Parathyroid adenoma (tissue), 2 donors: ENCODE measurements at regions not wholly inside any gene's neighbourhood (a gene's known extent, or its start where the extent isn't known, plus 50 kb on each side); places are given as distances from the start of the nearest gene placed in this dataset.

ENCODE experiments used
- H2AFZ ChIP-seq: fragments of 300-600 bp; sonication (generic); one replicate; pipeline ENCODE4 v1.7.0; 2017; ENCODE audit warnings: antibody characterized with exemption, mild to moderate bottlenecking
- H3K27ac ChIP-seq: fragments of 300-600 bp; sonication (generic); one replicate; pipeline ENCODE4 v1.7.0; 2017
- H3K27me3 ChIP-seq: fragments of 300-600 bp; sonication (generic); one replicate; pipeline ENCODE4 v1.7.0; 2017; ENCODE audit warnings: low read length; ENCODE audit not compliant: control insufficient read depth, insufficient read depth
- H3K36me3 ChIP-seq: fragments of 300-600 bp; sonication (generic); one replicate; pipeline ENCODE4 v1.7.0; 2017; ENCODE audit warnings: low read length; ENCODE audit not compliant: control insufficient read depth, insufficient read depth
- H3K4me1 ChIP-seq: fragments of 300-600 bp; sonication (generic); one replicate; pipeline ENCODE4 v1.7.0; 2017; ENCODE audit warnings: control low read depth
- H3K4me2 ChIP-seq: fragments of 300-600 bp; sonication (generic); one replicate; pipeline ENCODE4 v1.7.0; 2017; ENCODE audit warnings: low read length
- H3K4me3 ChIP-seq: fragments of 300-600 bp; sonication (generic); one replicate; pipeline ENCODE4 v1.7.0; 2017; ENCODE audit warnings: low read depth, low read length
- H3K79me2 ChIP-seq: fragments of 300-600 bp; sonication (generic); one replicate; pipeline ENCODE4 v1.7.0; 2017; ENCODE audit warnings: control low read depth
- H3K9ac ChIP-seq: fragments of 300-600 bp; sonication (generic); one replicate; pipeline ENCODE4 v1.7.0; 2017; ENCODE audit warnings: mild to moderate bottlenecking
- H3K9me3 ChIP-seq: fragments of 300-600 bp; sonication (generic); one replicate; pipeline ENCODE4 v1.7.0; 2017; ENCODE audit warnings: low read length; ENCODE audit not compliant: control insufficient read depth
- CTCF ChIP-seq: fragments of 300-600 bp; sonication (generic); IDR thresholded peaks from one replicate; pipeline ENCODE4 v1.7.0; 2017; ENCODE audit warnings: antibody characterized with exemption, mild to moderate bottlenecking
- donor health status: primary hyperparathyroidism.

- Histone ChIP-seq H3K4me3 (no peak overlapping the region), H3K4me1 (no peaks in the 10 kb centered on the region), H3K9ac (no peak overlapping the region), H3K79me2 (no peaks in the 10 kb centered on the region), H3K27me3 (no peaks in the 10 kb centered on the region), H3K9me3 (no peaks in the 10 kb centered on the region), H3K27ac (no peak overlapping the region), H2AFZ (no peak overlapping the region), H3K36me3 (no peaks in the 10 kb centered on the region), H3K4me2 (no peak overlapping the region)
- no peak for TF ChIP-seq CTCF
These were observed 983.1 kb downstream of the TLE4 start for GRCh38 chr9:80554856-80555255.

GRCh38 chr9:80554301-80554700, 982.5 kb downstream of the TLE4 start:
- Histone ChIP-seq H3K27me3 (no peaks in the 10 kb centered on the region), H3K27ac (no peak overlapping the region), H3K36me3 (no peaks in the 10 kb centered on the region), H2AFZ (no peak overlapping the region), H3K4me2 (no peak overlapping the region), H3K4me3 (no peak overlapping the region), H3K4me1 (no peaks in the 10 kb centered on the region), H3K9ac (no peak overlapping the region), H3K9me3 (no peaks in the 10 kb centered on the region), H3K79me2 (no peaks in the 10 kb centered on the region)
- TF ChIP-seq CTCF: no peak

GRCh38 chr9:80552931-80553330, 981.2 kb downstream of the TLE4 start:
- H3K4me3 ChIP-seq: no peak overlapping the region
- no peaks in the 10 kb centered on the region for H3K27me3 ChIP-seq
- no peaks in the 10 kb centered on the region for H3K36me3 ChIP-seq
- no peak overlapping the region for H3K27ac ChIP-seq
- H3K4me1 ChIP-seq: no peaks in the 10 kb centered on the region
- no peak overlapping the region for H3K4me2 ChIP-seq
- no peaks in the 10 kb centered on the region for H3K9me3 ChIP-seq
- no peak overlapping the region for H3K9ac ChIP-seq
- TF ChIP-seq CTCF: no peak
- no peaks in the 10 kb centered on the region for H3K79me2 ChIP-seq
- H2AFZ ChIP-seq: no peak overlapping the region

GRCh38 chr9:80550181-80550580, 978.4 kb downstream of the TLE4 start:
- Histone ChIP-seq H3K27ac (no peak overlapping the region), H3K4me1 (no peaks in the 10 kb centered on the region), H3K27me3 (no peaks in the 10 kb centered on the region), H3K9ac (no peak overlapping the region), H3K9me3 (no peaks in the 10 kb centered on the region), H3K36me3 (no peaks in the 10 kb centered on the region), H3K79me2 (no peaks in the 10 kb centered on the region), H3K4me2 (no peak overlapping the region), H3K4me3 (no peak overlapping the region), H2AFZ (no peak overlapping the region)
- no peak for TF ChIP-seq CTCF

- no peak for TF ChIP-seq CTCF
- Histone ChIP-seq H3K36me3 (no peaks in the 10 kb centered on the region), H3K27ac (no peak overlapping the region)
These were observed 975.8 kb downstream of the TLE4 start for GRCh38 chr9:80547613-80548012.

More at GRCh38 chr9:80547613-80548012, 975.8 kb downstream of the TLE4 start:
- Histone ChIP-seq H3K27me3 (no peaks in the 10 kb centered on the region), H3K4me1 (no peaks in the 10 kb centered on the region), H3K4me3 (no peak overlapping the region), H3K9ac (no peak overlapping the region), H3K4me2 (no peak overlapping the region), H2AFZ (no peak overlapping the region), H3K9me3 (no peaks in the 10 kb centered on the region), H3K79me2 (no peaks in the 10 kb centered on the region)
